ENCODE measurements at regions not wholly inside any gene's neighbourhood (a gene's known extent, or its start where the extent isn't known, plus 50 kb on each side); places are given as distances from the start of the nearest gene placed in this dataset.
"Not testable (repeated sequence)": the region's sequence is repeated elsewhere in the genome, so short reads cannot be mapped to it uniquely, and the experiment has no call there.

DNA sequence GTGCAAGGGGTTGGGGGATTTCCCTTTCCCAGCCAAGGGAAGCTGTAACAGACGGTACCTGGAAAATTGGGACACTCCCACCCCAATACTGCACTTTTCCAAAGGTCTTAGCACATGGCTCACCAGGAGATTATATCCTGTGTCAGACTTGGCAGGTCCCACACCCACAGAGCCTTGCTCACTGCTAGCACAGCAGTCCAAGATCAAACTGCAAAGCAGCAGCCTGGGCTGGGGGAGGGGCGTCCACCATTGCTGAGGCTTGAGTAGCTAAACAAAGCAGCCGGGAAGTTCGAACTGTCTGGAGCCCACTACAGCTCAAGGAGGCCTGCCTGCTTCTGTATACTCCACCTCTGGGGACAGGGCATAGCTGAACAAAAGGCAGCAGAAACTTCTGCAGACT, 604.2 kb upstream of the SEMA3D start:
- not testable (repeated sequence) for DNase-seq (ENCODE audit: low spot score)

GRCh38 chr7:85781606-85782005, 594.8 kb upstream of the SEMA3D start:
- DNase-seq (ENCODE audit: low spot score) = no peak

DNA sequence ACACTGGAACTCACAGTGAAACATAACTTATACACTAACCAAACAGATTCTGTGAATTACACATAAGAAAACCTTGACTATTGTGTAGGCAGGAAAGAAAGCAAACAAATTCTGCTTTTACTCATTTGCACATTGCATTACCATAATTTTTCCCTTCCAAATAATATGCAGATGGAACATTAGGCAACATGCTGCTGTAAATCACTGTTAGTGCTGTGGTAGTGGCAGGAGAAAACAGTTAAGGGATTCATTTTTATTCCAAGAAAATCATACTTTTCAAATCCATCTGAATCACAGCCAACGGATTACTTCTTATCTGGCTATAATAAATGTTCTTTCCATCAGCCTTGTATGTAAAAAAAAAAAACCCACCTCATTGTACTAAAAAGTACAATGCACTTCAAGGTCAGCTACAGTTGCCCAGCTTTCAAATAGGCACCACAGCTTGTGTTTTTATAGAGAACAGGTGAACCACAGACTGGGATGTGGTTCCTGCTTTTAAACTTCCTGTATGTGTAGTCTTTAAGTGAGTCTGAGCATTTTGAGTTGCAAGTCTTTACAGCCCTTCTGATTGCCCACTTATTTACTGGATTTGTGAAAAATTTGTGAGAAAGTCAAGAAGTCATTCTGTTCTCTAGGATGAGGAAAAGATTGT, 590.0 kb upstream of the SEMA3D start:
- no peak for DNase-seq (ENCODE audit: low spot score)

DNA sequence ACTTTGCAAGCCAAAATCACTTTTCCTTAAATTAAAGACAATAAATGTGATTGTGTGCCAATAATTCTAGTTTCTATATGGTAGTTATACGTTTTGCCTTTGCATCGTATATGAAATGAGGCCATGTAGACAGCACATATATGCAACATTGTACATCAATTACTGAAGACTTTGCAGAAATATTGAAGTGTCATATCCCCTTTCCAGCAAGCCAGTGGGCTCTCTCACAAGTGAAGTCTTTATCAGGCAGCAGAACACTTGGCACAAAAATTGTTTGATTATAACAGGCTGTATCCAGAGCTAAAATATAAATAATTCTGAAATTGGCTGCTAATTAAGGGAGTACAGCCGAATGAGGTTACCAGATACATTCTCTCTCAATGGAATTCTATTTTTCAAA, 588.6 kb upstream of the SEMA3D start:
- no peak for DNase-seq (ENCODE audit: low spot score)

DNA sequence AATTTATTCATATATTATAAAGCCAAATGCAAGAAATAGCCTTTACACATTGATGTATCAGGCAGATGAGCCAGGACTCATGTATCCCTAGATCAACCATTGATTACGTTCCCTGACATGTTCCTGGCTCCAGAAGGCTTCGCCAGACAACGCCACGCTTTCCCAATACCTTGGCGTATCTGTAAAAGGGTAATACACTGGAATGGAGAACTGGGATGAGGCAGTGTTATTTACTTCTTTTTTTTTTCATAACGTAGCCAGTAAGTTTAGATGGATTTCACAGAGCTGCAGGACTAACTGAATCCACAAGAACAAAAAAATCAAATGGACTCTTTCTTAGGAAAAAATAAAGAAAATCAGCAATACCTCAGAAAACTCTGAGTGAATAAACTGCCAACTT, 588.1 kb upstream of the SEMA3D start:
- no peak for DNase-seq (ENCODE audit: low spot score)

DNA sequence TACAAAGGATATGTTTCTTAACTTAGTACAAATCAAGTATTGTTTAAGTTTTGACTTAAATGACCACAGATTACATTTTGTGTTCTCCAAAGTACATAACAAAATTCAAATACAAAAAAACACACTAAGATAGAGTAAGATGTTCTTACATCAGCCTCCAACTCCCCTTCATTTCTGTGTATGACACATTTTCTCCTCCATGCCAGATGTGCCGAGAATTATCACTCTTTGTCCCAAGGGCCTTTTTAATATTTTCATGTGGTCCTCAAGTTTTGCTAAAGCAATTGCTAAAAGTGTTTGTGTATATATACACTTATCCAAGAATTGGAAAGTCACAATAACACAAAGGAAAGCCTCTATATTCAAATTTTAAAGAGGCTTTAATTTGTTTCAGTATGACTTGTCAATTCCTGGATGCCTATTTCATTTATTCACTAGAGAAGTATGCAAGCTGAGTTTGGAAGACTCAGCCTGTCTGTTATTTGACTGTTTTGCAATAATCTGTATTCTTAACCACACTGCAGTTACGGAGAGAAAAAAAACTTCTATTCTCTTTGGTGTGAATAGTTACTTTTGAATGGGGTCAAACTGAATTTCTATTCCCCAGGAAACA, 586.4 kb upstream of the SEMA3D start:
- DNase-seq (ENCODE audit: low spot score) = no peak

DNA sequence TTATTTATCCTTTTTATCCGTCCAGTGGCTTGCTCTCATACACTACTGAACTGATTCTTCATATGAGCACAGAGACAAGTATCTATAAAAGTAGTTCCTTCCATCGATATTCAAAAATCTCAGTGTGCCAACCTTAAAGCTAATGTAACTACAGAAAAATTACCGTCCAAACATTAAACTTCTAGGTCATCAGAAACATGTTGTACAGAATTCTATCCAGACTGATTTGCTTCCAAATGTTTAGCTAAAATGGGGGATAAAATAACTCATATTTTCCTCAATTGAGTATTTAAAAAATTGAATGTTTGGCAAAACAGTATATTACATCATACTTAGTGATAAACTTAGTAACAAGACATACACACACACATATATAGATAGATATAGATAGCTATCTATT, 584.7 kb upstream of the SEMA3D start:
- DNase-seq (ENCODE audit: low spot score) = no peak

- no peak for DNase-seq (ENCODE audit: low spot score)
These were observed 583.5 kb upstream of the SEMA3D start for GRCh38 chr7:85770332-85770731.

- no peak for DNase-seq (ENCODE audit: low spot score)
These were observed 578.9 kb upstream of the SEMA3D start for GRCh38 chr7:85765698-85766298.

- no peak for DNase-seq (ENCODE audit: low spot score)
These were observed 577.2 kb upstream of the SEMA3D start for GRCh38 chr7:85764034-85764433.

DNA sequence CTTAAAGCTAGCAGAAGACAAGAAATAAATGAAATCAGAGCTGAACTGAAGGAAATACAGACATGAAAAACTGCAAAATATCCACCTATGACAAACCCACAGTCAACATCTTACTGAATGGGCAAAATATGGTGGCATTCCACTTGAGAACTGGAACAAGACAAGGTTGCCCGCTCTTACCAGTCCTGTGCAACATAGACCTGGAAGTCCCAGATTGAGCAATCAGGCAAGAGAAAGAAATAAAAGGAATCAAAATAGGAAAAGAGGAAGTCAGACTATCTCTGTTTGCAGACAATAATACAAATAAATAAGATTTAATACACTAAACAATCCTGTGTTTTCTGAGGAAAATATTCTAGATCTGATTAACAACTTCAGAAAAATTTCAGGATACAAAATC, 570.5 kb upstream of the SEMA3D start:
- DNase-seq (ENCODE audit: low spot score) = no peak

GRCh38 chr7:85750454-85750949, 563.6 kb upstream of the SEMA3D start:
- DNase-seq (ENCODE audit: low spot score) = peak; percentile 23

- no peak for DNase-seq (ENCODE audit: low spot score)
These were observed 563.0 kb upstream of the SEMA3D start for GRCh38 chr7:85749696-85750453.

GRCh38 chr7:85748861-85749260, 562.0 kb upstream of the SEMA3D start:
- DNase-seq (ENCODE audit: low spot score) = peak; percentile 47

GRCh38 chr7:85737426-85737825, 550.6 kb upstream of the SEMA3D start:
- DNase-seq (ENCODE audit: low spot score) = no peak

GRCh38 chr7:85736085-85736484, 549.2 kb upstream of the SEMA3D start:
- no peak for DNase-seq (ENCODE audit: low spot score)

GRCh38 chr7:85734823-85735222, 548.0 kb upstream of the SEMA3D start:
- DNase-seq (ENCODE audit: low spot score) = no peak

- no peak for DNase-seq (ENCODE audit: low spot score)
These were observed 546.5 kb upstream of the SEMA3D start for GRCh38 chr7:85733169-85733915.

DNA sequence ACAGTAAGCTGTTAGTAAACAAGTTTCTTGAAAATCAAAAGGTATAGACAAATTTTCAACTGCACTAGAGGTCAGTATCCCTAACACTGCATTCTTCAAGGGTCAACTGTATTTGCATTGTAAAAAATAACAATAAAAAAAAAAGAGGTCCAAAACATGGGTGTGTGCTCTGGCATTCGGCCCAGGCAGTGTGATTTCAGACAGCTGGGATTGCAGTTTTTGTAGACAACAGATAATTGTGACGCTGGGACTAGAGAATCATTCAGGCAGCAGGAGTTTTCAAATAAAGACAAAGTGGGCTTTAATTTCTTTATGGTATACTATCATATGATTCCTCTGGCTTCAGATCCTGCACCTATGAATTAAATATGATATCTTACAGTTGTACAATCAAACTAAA, 543.2 kb upstream of the SEMA3D start:
- no peak for DNase-seq (ENCODE audit: low spot score)

DNA sequence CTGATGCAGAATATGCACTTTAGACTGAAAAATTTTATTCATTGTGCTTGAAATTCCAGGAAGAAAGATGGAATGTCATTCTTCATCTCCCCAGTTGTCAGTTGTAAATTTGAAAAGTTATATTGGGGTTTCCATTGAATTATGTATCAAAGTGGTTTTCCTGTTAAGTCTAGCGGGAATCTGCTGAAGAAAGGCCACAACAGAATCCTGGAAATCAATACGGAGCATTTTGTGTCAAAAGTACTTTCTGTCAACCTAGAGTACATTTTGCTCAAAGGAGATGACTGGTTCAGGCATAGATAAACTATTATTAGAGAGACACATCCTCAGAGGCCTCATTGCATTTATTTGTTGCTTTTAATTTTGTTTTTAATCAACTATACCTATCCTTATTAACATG, 538.2 kb upstream of the SEMA3D start:
- no peak for DNase-seq (ENCODE audit: low spot score)

- DNase-seq (ENCODE audit: low spot score) = no peak
These were observed 533.4 kb upstream of the SEMA3D start for GRCh38 chr7:85719981-85720953.
